Activated CD8-positive, alpha-beta memory T cell treated with anti-CD3 and anti-CD28 coated beads, Interleukin-2, amount 10 ng/mL, durations not matched to agents 7 days and 5 days (primary cell): ENCODE measurements at regions not wholly inside any gene's neighbourhood (a gene's known extent, or its start where the extent isn't known, plus 50 kb on each side); places are given as distances from the start of the nearest gene placed in this dataset.
"Not testable (repeated sequence)": the region's sequence is repeated elsewhere in the genome, so short reads cannot be mapped to it uniquely, and the experiment has no call there.

Experiments
- ATAC-seq: fragments of 150-1000 bp; cut with Tn5 transposase; one replicate; pipeline ENCODE4 v1.10.0; 2021; ENCODE audit warnings: moderate library complexity
- CTCF ChIA-PET: fragments of 350-600 bp; sonication (Branson Sonifier 250); formaldehyde crosslinking; loops from one replicate; lab custom pipeline; 2021; ENCODE audit warnings: antibody characterized with exemption; lab: Charles Lee
- DNase-seq: peaks from one replicate; pipeline ENCODE4 v3.0.0-alpha.2; 2020
- H3K27ac Mint-ChIP-seq: one replicate; pipeline ENCODE4 v1.8.0; 2021; ENCODE audit warnings: mild to moderate bottlenecking, mixed read lengths
- H3K27me3 Mint-ChIP-seq: one replicate; pipeline ENCODE4 v1.8.0; 2021; ENCODE audit warnings: mixed read lengths
- H3K36me3 Mint-ChIP-seq: one replicate; pipeline ENCODE4 v1.8.0; 2021; ENCODE audit warnings: mild to moderate bottlenecking, mixed read lengths
- H3K4me1 Mint-ChIP-seq: one replicate; pipeline ENCODE4 v1.8.0; 2021; ENCODE audit warnings: mixed read lengths
- H3K4me3 Mint-ChIP-seq: one replicate; pipeline ENCODE4 v1.8.0; 2021; ENCODE audit warnings: mild to moderate bottlenecking, moderate library complexity, mixed read lengths
- H3K9me3 Mint-ChIP-seq: one replicate; pipeline ENCODE4 v1.8.0; 2022; ENCODE audit warnings: low read depth, mixed read lengths

GRCh38 chr11:42823546-42823945 lies 488.2 kb upstream of the API5 start:
- peaks cover 5% of the 10 kb centered on the region for H3K9me3 Mint-ChIP-seq
- ATAC-seq: no peak
- CTCF ChIA-PET: no interaction called here
- H3K4me3 Mint-ChIP-seq: no peak overlapping the region
- H3K4me1 Mint-ChIP-seq: no peaks in the 10 kb centered on the region
- H3K27ac Mint-ChIP-seq: no peak overlapping the region
- H3K27me3 Mint-ChIP-seq: no peaks in the 10 kb centered on the region
- no peak for DNase-seq
- no peaks in the 10 kb centered on the region for H3K36me3 Mint-ChIP-seq

GRCh38 chr11:42824067-42824466 lies 487.7 kb upstream of the API5 start:
- CTCF ChIA-PET: no interaction called here
- DNase-seq (no peak), ATAC-seq (no peak)
- Mint-ChIP-seq H3K36me3 (no peaks in the 10 kb centered on the region), H3K27me3 (no peaks in the 10 kb centered on the region), H3K4me3 (no peak overlapping the region), H3K4me1 (no peaks in the 10 kb centered on the region), H3K27ac (no peak overlapping the region), H3K9me3 (peaks cover 5% of the 10 kb centered on the region)

- DNase-seq (no peak), ATAC-seq (no peak)
- no peaks in the 10 kb centered on the region for H3K36me3 Mint-ChIP-seq
- peaks cover 5% of the 10 kb centered on the region for H3K9me3 Mint-ChIP-seq
- CTCF ChIA-PET: no interaction called here
- no peak overlapping the region for H3K4me3 Mint-ChIP-seq
- H3K27me3 Mint-ChIP-seq: no peaks in the 10 kb centered on the region
- H3K27ac Mint-ChIP-seq: no peak overlapping the region
- no peaks in the 10 kb centered on the region for H3K4me1 Mint-ChIP-seq
Measured at GRCh38 chr11:42825598-42825997, 486.2 kb upstream of the API5 start.

GRCh38 chr11:42827845-42828244 lies 484.0 kb upstream of the API5 start:
- Mint-ChIP-seq H3K36me3 (no peaks in the 10 kb centered on the region), H3K9me3 (peaks cover 2% of the 10 kb centered on the region), H3K27me3 (no peaks in the 10 kb centered on the region), H3K27ac (no peak overlapping the region), H3K4me3 (no peak overlapping the region), H3K4me1 (no peaks in the 10 kb centered on the region)
- ATAC-seq: no peak
- no peak for DNase-seq
- CTCF ChIA-PET: no interaction called here

- no peak for DNase-seq
- Mint-ChIP-seq H3K4me1 (no peaks in the 10 kb centered on the region), H3K27me3 (no peaks in the 10 kb centered on the region), H3K36me3 (no peaks in the 10 kb centered on the region), H3K4me3 (no peak overlapping the region), H3K27ac (no peak overlapping the region), H3K9me3 (peaks cover 11% of the 10 kb centered on the region)
- CTCF ChIA-PET: no interaction called here
- ATAC-seq: no peak
Measured at GRCh38 chr11:42837994-42838393, 473.8 kb upstream of the API5 start.

GRCh38 chr11:42840176-42840829 lies 471.5 kb upstream of the API5 start:
- CTCF ChIA-PET: no interaction called here
- Mint-ChIP-seq H3K4me3 (no peak overlapping the region), H3K27me3 (no peaks in the 10 kb centered on the region), H3K9me3 (peaks cover 11% of the 10 kb centered on the region), H3K36me3 (no peaks in the 10 kb centered on the region), H3K4me1 (no peaks in the 10 kb centered on the region), H3K27ac (no peak overlapping the region)
- DNase-seq: no peak
- ATAC-seq: no peak

- no peaks in the 10 kb centered on the region for H3K4me1 Mint-ChIP-seq
- no peaks in the 10 kb centered on the region for H3K36me3 Mint-ChIP-seq
- no peak for DNase-seq
- no peak overlapping the region for H3K4me3 Mint-ChIP-seq
- H3K27me3 Mint-ChIP-seq: no peaks in the 10 kb centered on the region
- ATAC-seq: no peak
- H3K9me3 Mint-ChIP-seq: peaks cover 9% of the 10 kb centered on the region
- no peak overlapping the region for H3K27ac Mint-ChIP-seq
- CTCF ChIA-PET: no interaction called here
Measured at GRCh38 chr11:42840860-42841259, 470.9 kb upstream of the API5 start.

GRCh38 chr11:42841556-42841955 lies 470.2 kb upstream of the API5 start:
- H3K27ac Mint-ChIP-seq: no peak overlapping the region
- no peak overlapping the region for H3K4me3 Mint-ChIP-seq
- ATAC-seq: no peak
- H3K36me3 Mint-ChIP-seq: no peaks in the 10 kb centered on the region
- CTCF ChIA-PET: no interaction called here
- DNase-seq: no peak
- H3K9me3 Mint-ChIP-seq: peaks cover 7% of the 10 kb centered on the region
- H3K4me1 Mint-ChIP-seq: no peaks in the 10 kb centered on the region
- no peaks in the 10 kb centered on the region for H3K27me3 Mint-ChIP-seq

GRCh38 chr11:42849362-42849761 lies 462.4 kb upstream of the API5 start:
- Mint-ChIP-seq H3K27me3 (no peaks in the 10 kb centered on the region), H3K4me3 (no peak overlapping the region), H3K9me3 (peaks cover 3% of the 10 kb centered on the region), H3K27ac (no peak overlapping the region), H3K36me3 (no peaks in the 10 kb centered on the region), H3K4me1 (no peaks in the 10 kb centered on the region)
- DNase-seq (no peak), ATAC-seq (no peak)
- CTCF ChIA-PET: no interaction called here

- DNase-seq (no peak), ATAC-seq (no peak)
- H3K27me3 Mint-ChIP-seq: no peaks in the 10 kb centered on the region
- no peak overlapping the region for H3K27ac Mint-ChIP-seq
- CTCF ChIA-PET: no interaction called here
- H3K4me1 Mint-ChIP-seq: no peaks in the 10 kb centered on the region
- no peaks in the 10 kb centered on the region for H3K36me3 Mint-ChIP-seq
- H3K9me3 Mint-ChIP-seq: peaks cover 3% of the 10 kb centered on the region
- H3K4me3 Mint-ChIP-seq: no peak overlapping the region
Measured at GRCh38 chr11:42857344-42857743, 454.5 kb upstream of the API5 start.

GRCh38 chr11:42870480-42870879 lies 441.3 kb upstream of the API5 start:
- no peaks in the 10 kb centered on the region for H3K4me1 Mint-ChIP-seq

GRCh38 chr11:42873800-42874405 lies 437.9 kb upstream of the API5 start:
- DNase-seq, H3K9me3 Mint-ChIP-seq, H3K27ac Mint-ChIP-seq, ATAC-seq, H3K36me3 Mint-ChIP-seq, H3K27me3 Mint-ChIP-seq, H3K4me3 Mint-ChIP-seq, CTCF ChIA-PET, H3K4me1 Mint-ChIP-seq: not testable (repeated sequence)

More at GRCh38 chr11:42870480-42870879, 441.3 kb upstream of the API5 start:
- H3K27me3 Mint-ChIP-seq: no peaks in the 10 kb centered on the region
- no peaks in the 10 kb centered on the region for H3K36me3 Mint-ChIP-seq
- H3K9me3 Mint-ChIP-seq: peaks cover 5% of the 10 kb centered on the region
- no peak overlapping the region for H3K27ac Mint-ChIP-seq
- DNase-seq (no peak), ATAC-seq (no peak)
- CTCF ChIA-PET: no interaction called here
- no peak overlapping the region for H3K4me3 Mint-ChIP-seq

- H3K4me1 Mint-ChIP-seq, H3K36me3 Mint-ChIP-seq, H3K27me3 Mint-ChIP-seq, H3K27ac Mint-ChIP-seq, H3K9me3 Mint-ChIP-seq, DNase-seq, H3K4me3 Mint-ChIP-seq, CTCF ChIA-PET, ATAC-seq: not testable (repeated sequence)
Measured at GRCh38 chr11:42881335-42881734, 430.5 kb upstream of the API5 start.

- H3K36me3 Mint-ChIP-seq: no peaks in the 10 kb centered on the region
- H3K4me1 Mint-ChIP-seq: no peaks in the 10 kb centered on the region
- no peak overlapping the region for H3K4me3 Mint-ChIP-seq
- ATAC-seq (no peak), DNase-seq (no peak)
- no peak overlapping the region for H3K27ac Mint-ChIP-seq
- H3K9me3 Mint-ChIP-seq: peaks cover 2% of the 10 kb centered on the region
- H3K27me3 Mint-ChIP-seq: no peaks in the 10 kb centered on the region
- CTCF ChIA-PET: no interaction called here
Measured at GRCh38 chr11:42890773-42891172, 421.0 kb upstream of the API5 start.
